Panc1 (cell line): ENCODE measurements at regions not wholly inside any gene's neighbourhood (a gene's known extent, or its start where the extent isn't known, plus 50 kb on each side); places are given as distances from the start of the nearest gene placed in this dataset.

Source experiments
- ATAC-seq: fragments of 200-7000 bp; cut with Tn5 transposase; 2 replicates; pipeline ENCODE4 v1.9.1; 2020; ENCODE audit warnings: mild to moderate bottlenecking, moderate library complexity
- BruUV-seq: library from RNA; stranded (reverse); fragments of 400-500 nt; replicated peaks from 2 replicates; lab custom pipeline; 2021; lab: Mats Ljungman, UMichigan
- CTCF ChIA-PET: fragments of 300-600 bp; sonication (Branson Sonifier 250); formaldehyde crosslinking; loops from one replicate; lab custom pipeline; 2022; ENCODE audit warnings: antibody characterized with exemption; lab: Charles Lee
- POLR2A ChIA-PET: fragments of 300-600 bp; sonication (Branson Sonifier 250); formaldehyde crosslinking; loops from one replicate; lab custom pipeline; 2022; ENCODE audit warnings: antibody characterized with exemption; lab: Charles Lee
- DNase-seq: peaks from one replicate; pipeline ENCODE4 v3.0.0-alpha.2; 2010; ENCODE audit warnings: low read depth, low spot score
- H3K27ac ChIP-seq: 2 replicates; pipeline ENCODE4 v1.5.1; 2011; ENCODE audit warnings: mild to moderate bottlenecking, low read length, inconsistent platforms
- H3K27me3 ChIP-seq: fragments of 200-500 bp; sonication (Bioruptor generic); 2 replicates; pipeline ENCODE4 v1.6.0; 2014; ENCODE audit warnings: low read length, inconsistent platforms; ENCODE audit not compliant: control insufficient read depth, insufficient read depth
- H3K36me3 ChIP-seq: fragments of 200-500 bp; sonication (Bioruptor generic); 2 replicates; pipeline ENCODE4 v1.5.1; 2014; ENCODE audit warnings: inconsistent platforms, mild to moderate bottlenecking, low read length, moderate library complexity; ENCODE audit not compliant: control insufficient read depth, insufficient read depth
- H3K4me1 ChIP-seq: 2 replicates; pipeline ENCODE4 v1.5.1; 2011; ENCODE audit warnings: inconsistent platforms, mild to moderate bottlenecking, low read length, moderate library complexity; ENCODE audit not compliant: control insufficient read depth, insufficient read depth
- H3K4me3 ChIP-seq, 2 experiments: 2 replicates each; pipeline ENCODE4 v1.5.1; 2011 to 2012; ENCODE audit warnings: low read depth in 2 of 2, low read length in 2 of 2, mild to moderate bottlenecking in 2 of 2, inconsistent platforms in 1 of 2, moderate library complexity in 1 of 2
- H3K9me3 ChIP-seq: fragments of 200-500 bp; sonication (Bioruptor generic); 2 replicates; pipeline ENCODE4 v1.5.1; 2014; ENCODE audit warnings: low read depth, mild to moderate bottlenecking, inconsistent platforms, low read length, moderate library complexity; ENCODE audit not compliant: control insufficient read depth, insufficient read depth
- POLR2AphosphoS5 ChIP-seq: IDR thresholded peaks from 2 replicates; pipeline ENCODE4 v1.6.1; 2012; ENCODE audit warnings: mild to moderate bottlenecking, low read depth, low read length, moderate library complexity
- SIN3A ChIP-seq: IDR thresholded peaks from 2 replicates; pipeline ENCODE4 v1.6.1; 2012; ENCODE audit warnings: low read depth, mild to moderate bottlenecking, low read length, moderate library complexity, borderline replicate concordance; ENCODE audit not compliant: insufficient read depth
- TCF7L2 ChIP-seq: IDR thresholded peaks from 2 replicates; pipeline ENCODE4 v1.6.1; 2011; ENCODE audit warnings: mild to moderate bottlenecking, low read depth, low read length, inconsistent platforms
- in situ Hi-C: cut with HindIII; loops from 2 replicates; pipeline ENCODE4 v1.10.0; 2016; ENCODE audit warnings: low sequenced_read_pairs, low pct_unique_long_range_greater_than_20kb
- intact Hi-C: fragments of 100-400 bp; cut with micrococcal nuclease; formaldehyde crosslinking; loops from one replicate; pipeline ENCODE4 v1.10.0; 2022; ENCODE audit not compliant: unreplicated experiment
- TF ChIP-seq, protein P1 (sequence below), 2 experiments: IDR thresholded peaks; 2 replicates each; pipeline ENCODE4 v1.6.1; 2011 to 2012; ENCODE audit warnings: low read depth in 2 of 2, control low read depth in 1 of 2, low read length in 1 of 2, mild to moderate bottlenecking in 1 of 2, moderate library complexity in 1 of 2; ENCODE audit not compliant: insufficient read depth in 1 of 2
- TF ChIP-seq, protein P2 (sequence below): fragments of 450-650 bp; IDR thresholded peaks from 2 replicates; pipeline ENCODE4 v1.5.1; 2017; ENCODE audit warnings: mild to moderate bottlenecking

DNA sequence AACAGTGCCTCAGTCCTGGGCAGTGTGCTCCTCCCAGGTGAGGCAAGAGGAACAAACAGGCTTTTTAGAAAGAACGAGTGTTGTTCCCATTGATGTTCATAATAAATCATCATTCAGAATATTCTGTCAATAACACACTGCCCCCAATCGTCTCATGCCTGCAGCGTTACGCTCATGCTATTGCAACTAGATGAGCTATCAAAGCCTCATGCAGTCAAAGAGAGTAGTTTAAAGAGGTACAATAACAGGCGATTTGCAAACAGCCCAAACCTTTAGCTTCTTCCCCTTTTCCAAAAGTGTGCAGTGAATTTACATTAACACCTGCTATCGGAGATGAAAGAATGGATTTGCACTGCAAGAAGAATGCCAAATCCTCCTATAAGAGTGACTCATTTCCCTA is 1164.7 kb upstream of the MAP3K7 start:
- intact Hi-C loops: no loop called here
- Histone ChIP-seq H3K4me1 (no peaks in the 10 kb centered on the region), H3K27ac (no peak overlapping the region), H3K36me3 (no peaks in the 10 kb centered on the region), H3K9me3 (no peaks in the 10 kb centered on the region), H3K27me3 (no peaks in the 10 kb centered on the region), H3K4me3 (no peak overlapping the region)
- no peak for DNase-seq
- ChIA-PET CTCF (no interaction called here), POLR2A (no interaction called here)
- no peak for ATAC-seq
- in situ Hi-C loops: no loop called here
- TF ChIP-seq TCF7L2: no peak
- TF ChIP-seq POLR2AphosphoS5: no peak
- TF ChIP-seq, protein P1, sequence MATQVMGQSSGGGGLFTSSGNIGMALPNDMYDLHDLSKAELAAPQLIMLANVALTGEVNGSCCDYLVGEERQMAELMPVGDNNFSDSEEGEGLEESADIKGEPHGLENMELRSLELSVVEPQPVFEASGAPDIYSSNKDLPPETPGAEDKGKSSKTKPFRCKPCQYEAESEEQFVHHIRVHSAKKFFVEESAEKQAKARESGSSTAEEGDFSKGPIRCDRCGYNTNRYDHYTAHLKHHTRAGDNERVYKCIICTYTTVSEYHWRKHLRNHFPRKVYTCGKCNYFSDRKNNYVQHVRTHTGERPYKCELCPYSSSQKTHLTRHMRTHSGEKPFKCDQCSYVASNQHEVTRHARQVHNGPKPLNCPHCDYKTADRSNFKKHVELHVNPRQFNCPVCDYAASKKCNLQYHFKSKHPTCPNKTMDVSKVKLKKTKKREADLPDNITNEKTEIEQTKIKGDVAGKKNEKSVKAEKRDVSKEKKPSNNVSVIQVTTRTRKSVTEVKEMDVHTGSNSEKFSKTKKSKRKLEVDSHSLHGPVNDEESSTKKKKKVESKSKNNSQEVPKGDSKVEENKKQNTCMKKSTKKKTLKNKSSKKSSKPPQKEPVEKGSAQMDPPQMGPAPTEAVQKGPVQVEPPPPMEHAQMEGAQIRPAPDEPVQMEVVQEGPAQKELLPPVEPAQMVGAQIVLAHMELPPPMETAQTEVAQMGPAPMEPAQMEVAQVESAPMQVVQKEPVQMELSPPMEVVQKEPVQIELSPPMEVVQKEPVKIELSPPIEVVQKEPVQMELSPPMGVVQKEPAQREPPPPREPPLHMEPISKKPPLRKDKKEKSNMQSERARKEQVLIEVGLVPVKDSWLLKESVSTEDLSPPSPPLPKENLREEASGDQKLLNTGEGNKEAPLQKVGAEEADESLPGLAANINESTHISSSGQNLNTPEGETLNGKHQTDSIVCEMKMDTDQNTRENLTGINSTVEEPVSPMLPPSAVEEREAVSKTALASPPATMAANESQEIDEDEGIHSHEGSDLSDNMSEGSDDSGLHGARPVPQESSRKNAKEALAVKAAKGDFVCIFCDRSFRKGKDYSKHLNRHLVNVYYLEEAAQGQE (IDR thresholded peaks at IDR 0.05; ENCODE audit: insufficient read depth in 1 of 2, low read depth in 2 of 2, low read length in 1 of 2): no peak
- TF ChIP-seq, protein P2, sequence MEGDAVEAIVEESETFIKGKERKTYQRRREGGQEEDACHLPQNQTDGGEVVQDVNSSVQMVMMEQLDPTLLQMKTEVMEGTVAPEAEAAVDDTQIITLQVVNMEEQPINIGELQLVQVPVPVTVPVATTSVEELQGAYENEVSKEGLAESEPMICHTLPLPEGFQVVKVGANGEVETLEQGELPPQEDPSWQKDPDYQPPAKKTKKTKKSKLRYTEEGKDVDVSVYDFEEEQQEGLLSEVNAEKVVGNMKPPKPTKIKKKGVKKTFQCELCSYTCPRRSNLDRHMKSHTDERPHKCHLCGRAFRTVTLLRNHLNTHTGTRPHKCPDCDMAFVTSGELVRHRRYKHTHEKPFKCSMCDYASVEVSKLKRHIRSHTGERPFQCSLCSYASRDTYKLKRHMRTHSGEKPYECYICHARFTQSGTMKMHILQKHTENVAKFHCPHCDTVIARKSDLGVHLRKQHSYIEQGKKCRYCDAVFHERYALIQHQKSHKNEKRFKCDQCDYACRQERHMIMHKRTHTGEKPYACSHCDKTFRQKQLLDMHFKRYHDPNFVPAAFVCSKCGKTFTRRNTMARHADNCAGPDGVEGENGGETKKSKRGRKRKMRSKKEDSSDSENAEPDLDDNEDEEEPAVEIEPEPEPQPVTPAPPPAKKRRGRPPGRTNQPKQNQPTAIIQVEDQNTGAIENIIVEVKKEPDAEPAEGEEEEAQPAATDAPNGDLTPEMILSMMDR: no peak
- TF ChIP-seq SIN3A: no peak
- BruUV-seq: no TSS peak

DNA sequence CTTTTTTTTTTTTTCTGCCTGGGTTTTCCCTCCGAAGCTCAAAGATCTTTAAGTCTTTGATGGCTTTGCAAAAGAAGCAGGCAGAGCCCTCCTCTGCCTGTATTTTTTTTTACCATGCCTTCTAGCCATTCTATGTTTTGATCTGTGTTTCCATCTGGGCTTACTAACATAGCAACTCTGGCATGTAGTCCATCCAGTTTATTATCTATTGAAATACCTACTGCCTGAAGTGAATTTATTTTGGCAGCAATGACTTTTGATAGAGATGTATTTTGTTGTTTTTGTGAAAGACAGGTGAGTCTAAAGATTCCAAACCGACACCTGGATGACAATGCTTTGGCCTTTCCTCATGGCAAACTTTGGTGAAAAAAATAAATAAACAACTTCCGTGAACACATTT is 1157.7 kb upstream of the MAP3K7 start:
- ChIA-PET CTCF (no interaction called here), POLR2A (no interaction called here)
- H3K27ac ChIP-seq: no peak overlapping the region
- H3K4me1 ChIP-seq: no peaks in the 10 kb centered on the region
- H3K27me3 ChIP-seq: no peaks in the 10 kb centered on the region
- DNase-seq (no peak), ATAC-seq (no peak)
- in situ Hi-C loops (no loop called here), intact Hi-C loops (no loop called here)
- H3K9me3 ChIP-seq: no peaks in the 10 kb centered on the region
- no TSS peak for BruUV-seq
- no peak overlapping the region for H3K4me3 ChIP-seq
- TF ChIP-seq SIN3A (no peak), POLR2AphosphoS5 (no peak), TCF7L2 (no peak)
- TF ChIP-seq, protein P1 (IDR thresholded peaks at IDR 0.05; ENCODE audit: insufficient read depth in 1 of 2, low read depth in 2 of 2, low read length in 1 of 2): no peak
- TF ChIP-seq, protein P2: no peak
- no peaks in the 10 kb centered on the region for H3K36me3 ChIP-seq
